NCI-H1048 (cell line): ENCODE measurements at regions not wholly inside any gene's neighbourhood (a gene's known extent, or its start where the extent isn't known, plus 50 kb on each side); places are given as distances from the start of the nearest gene placed in this dataset.

Source experiments
- DNase-seq: peaks from one replicate; lab custom pipeline; 2025; lab: John Stamatoyannopoulos, UW

GRCh38 chr6:1257778-1258177 is 54.1 kb upstream of the FOXQ1 start:
- DNase-seq = no peak

- no peak for DNase-seq
These were observed 55.4 kb upstream of the FOXQ1 start for GRCh38 chr6:1256435-1257008.

- no peak for DNase-seq
These were observed 56.1 kb upstream of the FOXQ1 start for GRCh38 chr6:1255636-1256365.

- no peak for DNase-seq
These were observed 57.6 kb upstream of the FOXQ1 start for GRCh38 chr6:1254326-1254725.

- no peak for DNase-seq
These were observed 58.1 kb upstream of the FOXQ1 start for GRCh38 chr6:1253816-1254215.

- DNase-seq = no peak
These were observed 60.4 kb upstream of the FOXQ1 start for GRCh38 chr6:1251198-1252155.

- DNase-seq = no peak
These were observed 61.3 kb upstream of the FOXQ1 start for GRCh38 chr6:1250489-1251197.

GRCh38 chr6:1247894-1248293 is 64.0 kb upstream of the FOXQ1 start:
- DNase-seq = no peak

GRCh38 chr6:1247056-1247455 is 64.8 kb upstream of the FOXQ1 start:
- no peak for DNase-seq

GRCh38 chr6:1244941-1245340 is 67.0 kb upstream of the FOXQ1 start:
- DNase-seq = no peak

GRCh38 chr6:1244278-1244677 is 67.6 kb upstream of the FOXQ1 start:
- no peak for DNase-seq

GRCh38 chr6:1242446-1242845 is 69.5 kb upstream of the FOXQ1 start:
- DNase-seq = no peak

GRCh38 chr6:1242021-1242420 is 69.9 kb upstream of the FOXQ1 start:
- DNase-seq = no peak

- no peak for DNase-seq
These were observed 71.1 kb upstream of the FOXQ1 start for GRCh38 chr6:1240766-1241318.

- no peak for DNase-seq
These were observed 72.1 kb upstream of the FOXQ1 start for GRCh38 chr6:1239805-1240204.

- no peak for DNase-seq
These were observed 73.9 kb upstream of the FOXQ1 start for GRCh38 chr6:1238040-1238439.

GRCh38 chr6:1237636-1238035 is 74.3 kb upstream of the FOXQ1 start:
- DNase-seq = no peak

GRCh38 chr6:1235825-1236224 is 76.1 kb upstream of the FOXQ1 start:
- no peak for DNase-seq

GRCh38 chr6:1233924-1234323 is 78.0 kb upstream of the FOXQ1 start:
- DNase-seq = no peak

GRCh38 chr6:1232578-1232977 is 79.3 kb upstream of the FOXQ1 start:
- no peak for DNase-seq

- no peak for DNase-seq
These were observed 80.0 kb upstream of the FOXQ1 start for GRCh38 chr6:1231941-1232340.
